ENCODE measurements at regions not wholly inside any gene's neighbourhood (a gene's known extent, or its start where the extent isn't known, plus 50 kb on each side); places are given as distances from the start of the nearest gene placed in this dataset.
"Not testable (repeated sequence)": the region's sequence is repeated elsewhere in the genome, so short reads cannot be mapped to it uniquely, and the experiment has no call there.

DNA sequence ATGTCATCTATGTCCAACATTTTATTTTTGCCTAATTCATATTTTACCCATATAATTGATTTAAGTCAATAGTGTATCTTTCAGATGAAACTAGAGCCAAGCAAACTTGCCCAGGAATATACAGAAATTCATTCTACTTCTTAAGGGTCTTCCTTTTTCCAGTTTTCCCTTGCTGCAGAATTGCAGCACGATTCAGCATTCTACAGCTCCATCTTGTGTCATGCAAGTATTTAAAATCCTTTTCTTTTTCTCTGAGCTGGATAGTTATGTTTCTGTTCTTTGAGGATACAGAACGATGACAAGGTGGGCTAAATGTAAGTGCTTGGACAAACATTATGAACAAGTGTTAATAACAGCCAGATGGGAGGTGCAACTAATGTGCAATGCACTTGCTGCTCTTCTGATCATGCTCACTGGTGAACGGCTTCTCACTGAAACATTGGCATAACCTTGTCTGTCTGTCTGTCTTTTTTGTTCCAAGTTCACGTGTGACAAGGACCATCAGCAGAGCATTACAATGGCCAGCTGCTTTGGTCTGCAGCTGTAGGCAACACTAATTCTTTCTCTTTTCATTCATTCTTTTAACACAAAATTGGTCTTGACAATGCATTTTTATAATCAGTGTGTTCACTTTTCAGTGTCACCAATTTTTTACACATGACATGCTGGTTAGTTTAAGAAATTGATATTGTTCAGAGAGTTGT lies 1821.7 kb downstream of the ARAP2 start:
- Histone ChIP-seq H3K9me3 (ENCODE audit: control insufficient read depth in 2 of 3, insufficient read depth in 1 of 3, low read length in 3 of 3) (no peaks in the 10 kb centered on the region), H3K4me1 (ENCODE audit: control insufficient read depth in 2 of 3, insufficient read depth in 2 of 3, low read depth in 1 of 3, low read length in 3 of 3) (no peaks in the 10 kb centered on the region), H3K4me3 (ENCODE audit: low read length in 3 of 3) (no peak overlapping the region), H3K27me3 (ENCODE audit: control insufficient read depth, insufficient read depth, low read length) (no peaks in the 10 kb centered on the region), H3K27ac (ENCODE audit: low read depth in 2 of 2, low read length in 2 of 2) (no peak overlapping the region), H3K9ac (ENCODE audit: low read length in 3 of 3) (no peak overlapping the region), H3K36me3 (ENCODE audit: control insufficient read depth in 2 of 3, insufficient read depth in 3 of 3, low read length in 3 of 3) (no peaks in the 10 kb centered on the region)
- intact Hi-C loops (cut with DNase I): no loop called here
- DNase-seq: peak in 2 of 5 donors; percentile 9 to 58
- no peak for FAIRE-seq
- TF ChIP-seq, protein P1, sequence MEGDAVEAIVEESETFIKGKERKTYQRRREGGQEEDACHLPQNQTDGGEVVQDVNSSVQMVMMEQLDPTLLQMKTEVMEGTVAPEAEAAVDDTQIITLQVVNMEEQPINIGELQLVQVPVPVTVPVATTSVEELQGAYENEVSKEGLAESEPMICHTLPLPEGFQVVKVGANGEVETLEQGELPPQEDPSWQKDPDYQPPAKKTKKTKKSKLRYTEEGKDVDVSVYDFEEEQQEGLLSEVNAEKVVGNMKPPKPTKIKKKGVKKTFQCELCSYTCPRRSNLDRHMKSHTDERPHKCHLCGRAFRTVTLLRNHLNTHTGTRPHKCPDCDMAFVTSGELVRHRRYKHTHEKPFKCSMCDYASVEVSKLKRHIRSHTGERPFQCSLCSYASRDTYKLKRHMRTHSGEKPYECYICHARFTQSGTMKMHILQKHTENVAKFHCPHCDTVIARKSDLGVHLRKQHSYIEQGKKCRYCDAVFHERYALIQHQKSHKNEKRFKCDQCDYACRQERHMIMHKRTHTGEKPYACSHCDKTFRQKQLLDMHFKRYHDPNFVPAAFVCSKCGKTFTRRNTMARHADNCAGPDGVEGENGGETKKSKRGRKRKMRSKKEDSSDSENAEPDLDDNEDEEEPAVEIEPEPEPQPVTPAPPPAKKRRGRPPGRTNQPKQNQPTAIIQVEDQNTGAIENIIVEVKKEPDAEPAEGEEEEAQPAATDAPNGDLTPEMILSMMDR (IDR thresholded peaks at IDR 0.05; ENCODE audit: borderline replicate concordance, extremely low read depth, insufficient read depth): no peak

DNA sequence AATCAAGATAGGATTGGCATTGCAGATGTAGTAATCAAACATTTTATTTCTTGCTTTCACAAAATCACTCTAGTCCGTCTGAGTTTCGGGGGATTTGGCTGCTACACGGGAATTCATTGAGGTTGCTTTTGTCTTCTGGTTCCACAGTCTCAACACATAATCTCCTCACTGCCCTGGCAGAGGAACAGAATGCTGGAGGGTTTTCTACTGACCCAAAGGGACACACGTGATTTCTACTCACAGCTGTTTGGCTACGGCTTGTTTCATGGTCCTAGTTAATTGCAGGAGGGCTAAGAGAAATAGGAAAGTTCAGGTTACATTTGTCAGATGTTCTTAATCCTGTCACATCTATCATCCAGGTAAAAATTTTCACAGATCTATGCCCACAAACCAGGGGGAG lies 1811.6 kb downstream of the ARAP2 start:
- no peaks in the 10 kb centered on the region for H3K9me3 ChIP-seq (ENCODE audit: control insufficient read depth in 2 of 3, insufficient read depth in 1 of 3, low read length in 3 of 3)
- no peak overlapping the region for H3K9ac ChIP-seq (ENCODE audit: low read length in 3 of 3)
- no peaks in the 10 kb centered on the region for H3K4me1 ChIP-seq (ENCODE audit: control insufficient read depth in 2 of 3, insufficient read depth in 2 of 3, low read depth in 1 of 3, low read length in 3 of 3)
- intact Hi-C loops (cut with DNase I): no loop called here
- no peak overlapping the region for H3K4me3 ChIP-seq (ENCODE audit: low read length in 3 of 3)
- no peaks in the 10 kb centered on the region for H3K27me3 ChIP-seq (ENCODE audit: control insufficient read depth, insufficient read depth, low read length)
- FAIRE-seq (no peak), DNase-seq (peak in 1 of 5 donors; percentile 1)
- H3K36me3 ChIP-seq (ENCODE audit: control insufficient read depth in 2 of 3, insufficient read depth in 3 of 3, low read length in 3 of 3): no peaks in the 10 kb centered on the region
- TF ChIP-seq, protein P1 (IDR thresholded peaks at IDR 0.05; ENCODE audit: borderline replicate concordance, extremely low read depth, insufficient read depth): no peak
- H3K27ac ChIP-seq (ENCODE audit: low read depth in 2 of 2, low read length in 2 of 2): no peak overlapping the region

DNA sequence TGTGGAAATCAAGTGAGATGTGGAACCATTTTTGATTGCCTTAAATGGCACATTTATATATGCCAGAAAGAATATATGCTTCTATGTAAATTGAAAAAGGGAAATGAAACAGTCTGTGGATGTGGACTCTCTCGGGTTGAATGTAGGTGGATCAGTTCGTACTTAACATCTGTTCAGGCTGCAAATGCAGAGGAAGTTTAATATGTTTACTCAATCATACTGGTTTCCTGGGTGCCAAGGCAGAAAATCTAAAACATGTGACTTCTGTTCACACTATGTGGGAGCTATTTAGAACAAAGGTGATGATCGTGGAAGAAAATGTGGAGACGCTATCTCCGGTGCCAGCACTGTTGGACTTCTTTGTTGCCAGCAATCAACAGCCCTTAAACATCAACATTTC lies 1809.9 kb downstream of the ARAP2 start:
- H3K36me3 ChIP-seq (ENCODE audit: control insufficient read depth in 2 of 3, insufficient read depth in 3 of 3, low read length in 3 of 3); H3K4me3 ChIP-seq (ENCODE audit: low read length in 3 of 3); H3K27me3 ChIP-seq (ENCODE audit: control insufficient read depth, insufficient read depth, low read length); H3K9me3 ChIP-seq (ENCODE audit: control insufficient read depth in 2 of 3, insufficient read depth in 1 of 3, low read length in 3 of 3); H3K9ac ChIP-seq (ENCODE audit: low read length in 3 of 3); intact Hi-C loops (cut with DNase I); H3K4me1 ChIP-seq (ENCODE audit: control insufficient read depth in 2 of 3, insufficient read depth in 2 of 3, low read depth in 1 of 3, low read length in 3 of 3); DNase-seq; H3K27ac ChIP-seq (ENCODE audit: low read depth in 2 of 2, low read length in 2 of 2); FAIRE-seq: not testable (repeated sequence)

DNA sequence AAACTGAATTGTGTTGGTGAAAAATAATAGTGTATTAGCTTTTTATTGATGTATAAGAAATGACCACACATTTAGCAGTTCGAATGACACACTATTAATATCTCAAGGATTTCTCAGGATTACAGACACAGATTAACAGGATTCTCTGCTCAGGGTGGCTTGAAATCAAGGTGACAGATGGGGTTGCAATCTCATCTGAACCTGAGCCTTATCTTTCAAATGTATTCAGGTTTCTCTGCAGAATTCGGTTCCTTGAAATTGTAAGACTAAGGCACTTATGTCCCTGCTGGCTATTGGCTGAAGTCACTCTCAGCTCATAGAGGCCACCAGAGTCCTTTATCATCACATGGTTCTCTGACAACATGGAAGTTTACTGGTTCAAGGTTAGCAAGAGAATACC lies 1780.1 kb downstream of the ARAP2 start:
- FAIRE-seq (no peak), DNase-seq (no peak)
- Histone ChIP-seq H3K9me3 (ENCODE audit: control insufficient read depth in 2 of 3, insufficient read depth in 1 of 3, low read length in 3 of 3) (peaks cover 0 to 4% (median 0%) of the 10 kb centered on the region in 3 donors), H3K27ac (ENCODE audit: low read depth in 2 of 2, low read length in 2 of 2) (no peak overlapping the region), H3K4me1 (ENCODE audit: control insufficient read depth in 2 of 3, insufficient read depth in 2 of 3, low read depth in 1 of 3, low read length in 3 of 3) (no peaks in the 10 kb centered on the region), H3K36me3 (ENCODE audit: control insufficient read depth in 2 of 3, insufficient read depth in 3 of 3, low read length in 3 of 3) (no peaks in the 10 kb centered on the region), H3K4me3 (ENCODE audit: low read length in 3 of 3) (no peak overlapping the region), H3K9ac (ENCODE audit: low read length in 3 of 3) (no peak overlapping the region), H3K27me3 (ENCODE audit: control insufficient read depth, insufficient read depth, low read length) (no peaks in the 10 kb centered on the region)
- TF ChIP-seq, protein P1 (IDR thresholded peaks at IDR 0.05; ENCODE audit: borderline replicate concordance, extremely low read depth, insufficient read depth): no peak
- intact Hi-C loops (cut with DNase I): no loop called here

Measured in kidney (tissue), 13 donors.